ENCODE measurements at regions not wholly inside any gene's neighbourhood (a gene's known extent, or its start where the extent isn't known, plus 50 kb on each side); places are given as distances from the start of the nearest gene placed in this dataset.
A peak's percentile ranks its signal among the peaks of the same experiment; 100 is the strongest.
"Not testable (repeated sequence)": the region's sequence is repeated elsewhere in the genome, so short reads cannot be mapped to it uniquely, and the experiment has no call there.

DNA sequence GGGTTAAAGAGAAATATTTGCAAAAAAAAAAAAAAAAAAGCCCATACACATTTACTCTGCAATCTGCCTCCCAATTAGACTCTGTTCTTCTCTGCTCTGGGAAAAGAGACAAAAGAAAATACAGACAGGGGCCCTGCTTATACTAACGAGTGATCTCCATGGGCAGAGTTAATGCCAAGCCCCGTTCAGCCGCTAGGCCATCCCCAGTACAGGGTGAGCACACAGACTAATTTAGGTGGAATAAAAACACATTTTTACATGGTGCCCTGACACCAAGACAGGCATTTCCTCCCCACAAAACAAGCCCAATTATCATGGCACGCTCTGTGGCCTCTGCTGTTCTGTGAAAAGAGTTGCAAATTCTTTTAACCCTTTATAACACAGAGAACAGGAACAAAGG, 356.3 kb upstream of the C16orf82 start:
- no peak for DNase-seq

DNA sequence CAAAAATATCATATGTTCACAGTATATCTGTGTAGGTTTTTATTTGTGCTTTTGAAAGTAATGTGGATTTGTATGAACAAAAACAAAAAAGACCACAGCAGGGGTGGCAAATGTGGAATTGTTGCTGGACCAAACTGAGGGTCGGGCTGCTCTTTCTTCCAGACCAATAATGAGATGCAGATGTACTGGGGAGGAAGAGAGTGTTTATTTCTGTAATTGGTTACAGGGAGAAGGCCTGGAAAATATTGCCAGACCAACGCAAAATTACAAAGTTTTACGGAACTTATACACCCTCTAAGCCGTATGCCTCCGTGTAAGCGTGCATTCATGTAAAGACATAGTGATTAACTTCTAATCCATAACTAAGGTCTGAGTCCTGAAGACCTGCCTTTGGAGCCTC, 353.9 kb upstream of the C16orf82 start:
- DNase-seq = no peak

- DNase-seq = no peak
Observed at GRCh38 chr16:26715969-26716368, 350.8 kb upstream of the C16orf82 start.

DNA sequence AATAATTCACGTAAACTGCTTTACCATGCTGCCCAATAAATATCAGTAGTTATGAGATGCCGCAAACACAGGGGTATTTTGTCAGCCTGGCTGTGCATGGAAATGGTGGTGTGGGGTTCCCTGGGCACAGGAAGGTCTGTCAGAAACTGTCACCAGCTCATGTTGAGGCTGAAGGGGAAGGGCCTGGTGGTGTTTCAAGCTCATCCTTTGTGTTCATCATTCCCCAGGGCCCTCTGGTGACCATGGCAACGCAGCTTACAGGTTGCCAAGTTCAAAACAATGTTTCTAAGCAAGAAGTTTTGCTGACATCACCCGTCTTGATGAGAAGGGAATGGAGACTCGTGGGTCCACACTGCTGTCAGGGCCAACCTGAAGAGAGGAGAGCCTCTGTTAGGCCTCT, 348.9 kb upstream of the C16orf82 start:
- peak in 1 of 56 donors; percentile 3 for DNase-seq

DNA sequence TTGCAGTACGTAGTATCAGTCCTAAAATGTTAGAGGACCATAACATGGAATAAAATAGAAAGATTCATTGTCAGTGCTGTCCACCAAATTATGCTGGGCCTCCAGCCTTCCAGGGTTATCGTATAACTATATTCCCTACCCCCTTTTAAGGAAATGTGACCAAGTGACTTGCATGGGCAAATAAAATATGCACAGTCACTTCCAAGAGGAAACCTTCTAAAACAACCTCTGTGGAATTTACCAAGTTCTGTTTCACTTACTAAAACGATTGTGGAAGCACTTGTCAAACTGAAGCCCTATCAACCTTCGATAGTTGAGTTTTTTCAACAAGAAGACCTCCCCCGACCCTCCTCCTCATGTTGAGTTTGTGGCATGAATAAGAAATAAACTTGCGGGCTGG, 345.4 kb upstream of the C16orf82 start:
- no peak for DNase-seq

- DNase-seq = not testable (repeated sequence)
Observed at GRCh38 chr16:26721957-26722356, 344.8 kb upstream of the C16orf82 start.

DNA sequence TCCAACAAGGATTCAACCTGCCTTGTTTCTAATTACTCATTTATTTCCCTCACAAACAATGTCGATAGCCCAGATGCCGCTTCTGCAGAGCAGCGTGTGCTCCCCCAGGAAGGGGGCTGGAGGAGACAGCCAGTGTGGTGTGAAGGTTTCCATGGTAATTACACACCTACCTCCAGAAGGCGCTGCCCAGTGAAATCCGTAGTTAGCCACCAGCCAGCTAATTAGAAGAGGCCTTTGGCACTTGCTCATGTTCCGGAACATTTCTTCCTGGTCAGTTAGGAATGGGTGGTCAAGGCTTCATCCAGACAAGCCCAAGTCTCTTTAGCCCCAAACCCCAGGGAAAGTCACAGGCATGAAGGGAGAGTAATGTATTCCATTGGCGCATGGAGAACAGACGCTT, 342.5 kb upstream of the C16orf82 start:
- DNase-seq = peak in 1 of 56 donors; percentile 20

GRCh38 chr16:26727848-26728247, 338.9 kb upstream of the C16orf82 start:
- DNase-seq = peak in 3 of 56 donors; percentile 10 to 34 (median 26)

DNA sequence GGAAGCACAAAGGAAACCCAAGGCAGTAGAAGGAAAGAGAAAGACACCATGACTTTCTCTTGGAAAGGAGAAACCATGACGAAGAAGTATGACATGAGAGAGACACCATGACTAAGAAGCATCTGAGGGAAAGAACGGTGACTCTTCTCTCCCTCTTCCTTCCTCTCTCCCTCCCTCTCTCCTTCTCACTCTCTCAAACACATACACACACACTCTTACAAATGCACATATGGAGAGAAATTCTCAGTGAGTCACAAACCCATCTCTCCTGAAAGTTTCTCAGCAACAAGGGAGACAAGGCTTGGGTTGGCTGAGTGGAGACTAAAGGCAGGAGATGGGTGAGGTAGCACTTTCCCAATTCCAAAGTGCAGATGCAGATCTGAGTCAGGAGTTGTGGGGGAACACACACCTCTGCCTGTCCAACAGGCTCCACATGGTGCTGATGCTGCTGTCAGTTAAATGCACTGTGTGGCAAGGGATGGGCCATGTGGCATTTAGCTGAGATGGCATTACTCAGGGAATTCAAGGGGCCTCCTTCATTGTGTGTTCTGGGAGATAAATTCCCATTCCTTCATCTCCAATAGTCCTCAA, 336.7 kb upstream of the C16orf82 start:
- DNase-seq = no peak

DNA sequence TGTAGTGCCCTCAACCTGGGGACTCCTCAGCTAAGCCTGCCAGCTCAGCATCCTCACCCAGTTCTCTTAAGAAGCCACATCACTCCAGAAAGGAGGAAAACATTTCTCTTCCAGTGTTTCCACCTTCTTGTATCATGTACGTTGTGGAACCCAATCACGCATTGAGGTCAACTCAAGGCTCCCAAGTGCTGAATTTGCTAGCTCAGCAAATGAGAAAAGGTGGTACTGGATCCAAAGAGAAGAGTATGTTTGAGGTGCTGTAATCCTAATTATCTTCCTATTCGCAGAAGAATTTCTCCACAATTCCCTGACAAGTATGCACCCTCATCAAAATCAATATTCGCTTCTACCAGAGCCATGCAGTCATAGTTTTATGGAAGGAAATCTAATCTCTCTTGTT, 335.0 kb upstream of the C16orf82 start:
- DNase-seq = no peak

- no peak for DNase-seq
Observed at GRCh38 chr16:26733710-26734109, 333.0 kb upstream of the C16orf82 start.

DNA sequence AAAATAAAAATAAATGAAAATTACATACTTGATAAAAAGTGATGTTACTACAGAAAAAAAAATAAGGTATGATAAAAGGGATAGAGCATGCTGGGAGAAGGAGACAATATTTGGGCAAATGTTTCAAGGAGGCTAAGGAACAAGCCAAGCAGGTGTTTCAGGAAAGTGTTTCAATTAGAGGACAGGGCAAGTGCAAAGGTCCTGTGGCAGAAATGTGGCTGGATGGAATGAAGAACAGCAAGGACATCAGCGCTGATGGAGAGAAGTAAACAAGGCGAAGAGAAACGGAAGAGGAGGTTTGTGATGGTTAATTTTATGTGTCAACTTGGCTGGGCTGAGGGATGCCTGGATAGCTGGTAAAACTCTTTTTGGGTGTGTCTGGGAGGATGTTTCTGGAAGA, 331.2 kb upstream of the C16orf82 start:
- DNase-seq = no peak

DNA sequence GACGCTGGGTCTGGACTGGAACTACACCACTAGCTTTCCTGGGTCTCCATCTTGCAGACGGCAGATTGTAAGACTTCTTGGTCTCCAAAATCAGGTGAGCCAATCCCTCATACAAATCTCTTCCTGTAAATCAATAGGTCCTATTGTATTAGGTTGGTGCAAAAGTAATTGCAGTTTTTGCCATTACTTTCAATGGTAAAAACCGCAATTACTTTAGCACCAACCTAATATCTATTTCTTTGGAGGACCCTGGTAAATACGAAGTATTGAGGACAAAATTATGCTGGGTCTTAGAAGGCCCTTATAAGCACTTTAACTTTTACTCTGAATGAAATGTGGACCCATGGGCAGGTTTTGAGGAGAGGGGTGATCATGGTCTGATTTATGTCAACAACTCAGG, 330.6 kb upstream of the C16orf82 start:
- DNase-seq = no peak

DNA sequence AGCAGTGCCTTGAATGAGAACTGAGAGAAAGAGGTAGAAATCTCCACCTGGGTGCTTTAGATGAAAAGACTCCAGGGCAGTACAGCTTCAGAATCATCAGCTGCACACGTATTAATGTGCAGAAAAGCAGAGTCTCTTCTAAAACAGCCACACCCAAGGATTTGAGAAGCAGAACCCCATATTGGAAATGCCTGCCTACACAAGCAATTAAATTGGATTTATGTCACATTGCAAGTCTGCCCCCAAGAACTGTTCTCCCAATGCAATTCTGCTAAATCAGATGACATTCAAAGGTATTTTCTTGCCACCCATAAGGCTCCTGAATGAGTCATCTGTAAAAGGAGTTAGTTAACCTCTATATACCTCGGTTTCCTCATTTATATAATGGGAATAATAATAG, 326.0 kb upstream of the C16orf82 start:
- DNase-seq = peak in 9 of 56 donors; percentile 4 to 56 (median 23)

DNA sequence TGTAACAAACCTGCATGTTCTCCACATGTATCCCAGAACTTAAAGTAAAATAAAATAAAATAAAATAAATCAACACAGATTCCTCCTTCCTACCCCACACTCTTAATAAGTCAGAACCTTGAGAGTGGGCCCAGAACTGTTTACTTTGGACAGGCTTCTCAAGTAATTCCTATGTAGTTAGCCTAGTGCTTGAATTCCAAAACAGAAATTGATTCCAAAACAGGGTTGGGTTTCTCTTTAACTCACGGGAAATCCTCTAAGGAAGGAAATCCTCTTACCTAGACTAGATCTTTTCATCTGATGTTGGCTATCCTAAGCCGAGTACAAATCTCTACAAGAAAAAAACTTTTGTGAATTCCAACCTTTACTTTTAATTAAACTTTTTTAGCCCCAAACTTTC, 324.7 kb upstream of the C16orf82 start:
- no peak for DNase-seq

GRCh38 chr16:26744430-26744829, 322.3 kb upstream of the C16orf82 start:
- no peak for DNase-seq

DNA sequence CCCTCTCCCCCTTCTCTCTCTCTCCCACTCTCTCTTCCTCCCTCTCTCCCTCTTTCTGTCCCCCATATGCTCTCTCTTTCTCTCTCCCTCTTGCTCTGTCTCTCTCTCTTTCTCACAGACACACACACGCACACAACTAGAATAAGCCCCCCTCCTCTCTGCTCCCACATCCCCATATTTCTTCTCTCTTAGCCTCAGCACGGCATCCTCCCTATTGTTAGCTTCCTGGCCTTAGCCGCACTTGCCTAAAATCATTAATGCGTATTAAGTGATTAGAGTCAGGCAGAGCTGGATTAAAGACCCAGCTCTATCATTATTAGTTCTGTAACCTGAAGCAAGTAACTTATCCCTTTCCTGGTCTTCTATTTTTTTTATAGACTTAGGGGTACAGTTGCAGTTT, 319.0 kb upstream of the C16orf82 start:
- DNase-seq = no peak

- DNase-seq = no peak
Observed at GRCh38 chr16:26749072-26749471, 317.7 kb upstream of the C16orf82 start.

- no peak for DNase-seq
Observed at GRCh38 chr16:26752166-26752565, 314.6 kb upstream of the C16orf82 start.

GRCh38 chr16:26756633-26757032, 310.1 kb upstream of the C16orf82 start:
- no peak for DNase-seq

DNA sequence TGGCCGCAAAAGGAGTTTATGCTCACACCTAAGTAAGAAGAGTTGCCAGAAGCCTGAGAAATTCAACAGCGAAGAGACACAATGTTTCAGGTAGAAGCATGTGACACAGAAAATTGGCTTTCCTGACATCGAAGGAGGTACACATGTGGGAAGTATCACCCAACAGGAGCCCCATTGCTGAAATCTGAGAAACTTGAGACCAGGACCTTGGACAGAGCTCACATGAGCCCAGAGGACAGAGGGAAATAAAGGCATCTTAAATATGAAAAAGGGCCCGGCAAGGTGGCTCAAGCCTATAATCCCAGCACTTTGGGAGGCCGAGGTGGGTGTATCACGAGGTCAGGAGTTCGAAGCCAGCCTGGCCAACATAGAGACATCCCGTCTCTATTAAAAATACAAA, 304.1 kb upstream of the C16orf82 start:
- no peak for DNase-seq

DNA sequence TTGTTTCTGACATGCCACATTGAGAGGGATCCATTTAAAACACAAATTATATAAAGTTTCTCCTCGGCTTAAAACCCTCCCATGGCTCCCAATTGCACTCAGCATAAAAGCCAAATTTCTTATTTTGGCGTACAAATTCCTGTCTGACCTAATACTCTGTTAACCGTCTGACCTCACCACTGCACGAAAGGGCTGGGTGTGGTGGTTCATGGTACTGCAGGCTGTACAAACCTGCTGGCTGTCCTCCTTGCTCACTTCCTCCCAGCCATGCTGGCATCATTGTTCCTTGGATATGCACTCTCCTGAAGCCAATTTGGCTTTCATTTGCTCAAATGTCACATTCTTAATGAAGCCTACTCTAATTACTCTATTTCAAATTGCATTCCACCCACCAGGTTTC, 301.6 kb upstream of the C16orf82 start:
- DNase-seq = no peak

DNA sequence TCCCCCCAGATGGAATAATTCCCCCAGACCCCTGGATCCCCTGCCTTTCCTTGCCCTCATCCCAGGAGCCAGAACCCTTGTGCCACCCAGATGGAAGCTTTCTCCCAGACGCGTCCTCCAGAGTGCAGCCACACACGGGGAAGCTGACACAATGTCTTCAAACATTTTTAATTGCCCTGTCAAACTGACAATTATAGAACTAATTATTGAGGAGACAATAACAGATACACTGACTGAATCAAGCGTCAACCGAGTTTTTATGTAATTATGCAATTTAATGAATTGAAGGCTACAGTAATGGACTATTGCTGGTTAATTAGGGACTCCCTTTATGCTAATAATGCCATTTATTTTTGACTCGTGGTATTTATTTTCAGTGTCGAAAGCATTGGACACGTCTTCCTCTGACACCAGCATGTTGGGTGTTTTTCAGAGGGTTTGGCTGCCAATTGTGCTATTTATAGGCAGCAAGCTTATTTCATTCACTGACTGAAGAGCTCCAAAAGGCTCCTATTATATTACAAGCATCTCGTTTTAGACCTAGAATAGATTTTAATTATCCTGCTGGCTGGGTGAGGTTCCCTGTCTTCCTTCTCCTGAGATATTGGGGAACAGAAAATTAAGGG, 298.2 kb upstream of the C16orf82 start:
- peak in 1 of 56 donors; percentile 9 for DNase-seq

DNA sequence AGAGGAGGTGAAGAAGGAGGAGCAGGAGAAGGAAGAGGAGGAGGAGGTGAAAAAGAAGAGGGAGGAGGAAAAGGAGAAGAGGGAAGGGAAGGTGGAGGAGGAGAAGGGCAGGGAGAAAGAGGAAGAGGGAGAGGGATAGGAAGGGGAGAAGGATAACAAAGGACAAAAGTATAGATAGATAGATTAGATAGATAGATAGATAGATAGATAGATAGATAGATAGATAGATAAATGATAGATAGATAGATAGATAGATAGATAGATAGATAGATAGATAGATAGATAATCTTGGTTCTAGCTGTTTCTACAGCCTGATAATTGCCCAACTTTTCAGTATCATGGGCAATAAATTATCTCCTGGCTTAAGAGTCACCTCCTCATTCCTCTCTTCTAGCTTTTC, 296.2 kb upstream of the C16orf82 start:
- DNase-seq = no peak

Data from nucleus accumbens (tissue), 56 donors.